ENCODE measurements at regions not wholly inside any gene's neighbourhood (a gene's known extent, or its start where the extent isn't known, plus 50 kb on each side); places are given as distances from the start of the nearest gene placed in this dataset.
"Not testable (repeated sequence)": the region's sequence is repeated elsewhere in the genome, so short reads cannot be mapped to it uniquely, and the experiment has no call there.

DNA sequence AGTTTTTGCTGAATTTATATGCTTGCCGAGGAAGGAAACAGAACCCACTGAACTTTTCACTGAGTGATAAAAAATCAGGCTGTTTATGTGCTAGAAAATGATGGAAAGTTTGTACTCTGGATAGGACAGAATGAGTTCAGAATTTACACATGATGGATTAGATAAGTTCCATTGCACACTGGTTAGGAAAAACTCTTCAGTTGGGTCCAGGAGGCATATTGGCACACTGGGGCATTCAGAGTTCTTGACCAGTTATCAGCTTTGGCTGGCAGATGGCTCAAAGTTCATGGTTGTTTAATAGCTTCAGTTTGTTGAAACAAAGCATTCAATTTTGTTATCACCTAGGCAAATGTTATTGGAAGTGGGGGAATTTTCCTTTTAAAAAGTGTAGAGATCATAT lies 613.3 kb upstream of the SYNCRIP start:
- DNase-seq (ENCODE audit: low spot score) = no peak

DNA sequence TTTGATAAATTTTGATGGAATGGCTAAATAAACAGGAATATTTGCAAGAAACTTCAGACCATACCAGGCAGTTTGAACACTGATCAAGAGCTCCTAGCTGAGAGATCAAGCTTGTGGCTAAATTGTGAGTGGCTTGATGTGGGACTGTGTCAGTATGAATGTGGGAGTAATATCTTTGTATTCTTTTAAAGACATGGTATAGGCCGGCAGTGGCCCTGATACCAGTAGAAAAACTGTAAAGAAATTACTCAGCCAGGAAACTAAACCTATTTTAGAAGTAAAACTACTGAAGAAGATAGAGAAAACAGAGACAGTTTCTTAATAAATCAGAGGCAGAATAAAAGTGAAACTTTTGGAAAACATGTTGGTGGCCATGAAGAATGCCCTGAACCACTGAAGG lies 608.4 kb upstream of the SYNCRIP start:
- no peak for DNase-seq (ENCODE audit: low spot score)

DNA sequence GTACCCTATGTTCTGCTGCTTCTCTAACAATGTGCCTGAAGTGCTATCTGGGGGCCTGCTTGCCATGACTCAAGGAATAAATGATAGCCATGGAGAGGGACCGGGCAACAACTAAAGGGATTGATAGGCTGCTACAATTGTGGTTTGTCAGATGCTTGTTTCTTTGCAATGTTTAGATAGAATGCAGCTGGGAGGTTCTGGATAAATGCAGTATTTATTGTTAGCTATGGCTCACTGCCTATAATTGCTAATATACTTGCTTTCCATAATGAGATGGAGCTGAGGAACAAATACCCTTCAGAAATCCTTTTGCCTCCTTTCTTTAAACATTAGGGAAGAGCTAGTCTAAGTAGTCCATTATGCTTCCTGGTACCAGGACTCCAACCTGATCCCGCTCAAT lies 575.2 kb upstream of the SYNCRIP start:
- DNase-seq (ENCODE audit: low spot score) = no peak

DNA sequence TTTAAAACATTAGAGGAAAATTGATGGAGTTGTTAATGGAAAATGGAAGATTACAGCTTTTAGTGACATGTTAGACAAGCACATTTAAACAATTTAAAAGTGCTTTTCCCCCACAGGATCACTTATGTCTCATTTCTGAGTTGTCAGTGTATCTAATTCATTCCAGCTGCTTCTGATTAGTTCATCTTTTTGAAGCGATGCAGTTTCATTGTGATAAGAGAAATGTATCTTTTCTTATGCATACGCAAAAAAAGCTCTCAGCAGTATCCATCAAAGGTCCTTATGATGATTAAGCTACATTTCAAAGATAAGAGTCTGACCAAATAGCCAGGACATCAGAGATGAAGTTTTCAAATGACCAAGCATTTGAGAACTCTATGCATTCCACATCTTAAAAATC lies 572.6 kb upstream of the SYNCRIP start:
- DNase-seq (ENCODE audit: low spot score) = no peak

DNA sequence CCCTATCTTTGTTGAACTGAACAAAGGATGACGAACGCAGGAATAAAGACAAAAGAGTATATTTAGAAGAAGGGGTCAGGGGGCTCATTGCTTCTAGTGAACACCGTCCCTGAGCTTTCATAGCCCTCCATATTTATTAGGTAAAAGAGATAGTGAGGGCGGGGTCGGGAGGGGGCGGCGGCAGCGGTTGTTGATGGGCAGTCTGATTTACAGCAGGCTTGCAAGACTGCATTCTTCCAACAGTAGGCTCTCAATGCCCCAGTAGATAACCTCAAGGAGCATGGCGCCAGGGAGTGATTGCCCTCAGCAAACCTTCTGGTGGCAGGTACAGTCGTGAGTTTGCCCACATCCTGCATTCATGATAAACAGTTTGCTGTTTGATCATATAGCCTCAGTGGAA lies 563.3 kb upstream of the SYNCRIP start:
- no peak for DNase-seq (ENCODE audit: low spot score)

DNA sequence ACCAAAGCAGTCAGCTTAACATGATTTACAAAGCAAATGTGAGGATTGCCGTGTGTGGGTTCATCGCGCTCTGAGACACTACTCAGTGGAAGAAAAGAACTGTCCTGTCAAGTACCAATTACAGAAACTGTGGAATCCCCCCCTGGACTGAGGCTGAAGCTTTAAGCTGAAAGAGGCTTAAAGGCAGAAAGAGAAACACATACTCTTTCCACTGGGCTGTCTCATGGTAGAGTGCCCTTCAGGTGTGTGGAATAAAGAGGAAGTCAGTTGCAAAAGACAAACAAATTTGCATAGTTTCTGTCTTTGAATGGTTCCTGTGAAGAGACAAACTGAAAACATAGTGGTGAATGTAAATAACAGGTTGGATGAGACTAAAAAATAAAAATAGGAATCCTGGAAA lies 560.4 kb upstream of the SYNCRIP start:
- no peak for DNase-seq (ENCODE audit: low spot score)

DNA sequence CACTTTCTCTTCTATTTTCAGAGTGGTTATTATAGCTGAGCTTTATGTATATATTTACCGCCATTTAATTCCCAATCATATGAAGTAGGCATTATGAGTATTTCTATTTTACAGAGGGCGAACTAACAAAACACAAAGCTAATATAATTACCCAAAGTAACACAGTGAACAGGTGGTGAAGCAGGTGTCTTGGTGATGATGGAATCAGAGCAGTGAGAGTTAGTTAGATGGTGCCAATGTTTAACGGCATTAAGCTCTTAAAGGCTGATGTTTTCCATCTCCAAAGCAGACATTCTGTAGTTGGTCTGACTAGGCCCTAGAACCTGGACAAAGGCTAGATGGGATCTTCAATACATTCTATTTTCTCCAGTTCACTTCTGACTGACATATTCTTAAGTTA lies 551.1 kb upstream of the SYNCRIP start:
- no peak for DNase-seq (ENCODE audit: low spot score)

DNA sequence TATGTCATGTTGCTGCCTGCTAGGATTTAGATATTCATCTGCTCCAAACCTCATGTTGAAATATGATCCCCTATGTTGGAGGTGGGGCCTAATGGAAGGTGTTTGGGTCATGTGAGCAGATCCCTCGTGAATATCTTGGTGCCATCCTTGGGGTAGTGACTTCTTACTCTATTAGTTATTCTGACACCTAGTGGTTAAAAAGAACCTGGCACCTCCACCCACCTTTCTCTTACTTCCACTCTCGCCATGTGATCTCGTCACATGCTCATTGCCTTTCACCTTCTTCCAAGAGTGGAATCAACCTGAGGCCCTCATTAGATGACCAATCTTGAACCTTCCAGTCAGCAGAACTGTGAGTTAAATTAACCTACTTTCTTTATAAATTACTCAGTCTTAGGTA lies 549.4 kb upstream of the SYNCRIP start:
- no peak for DNase-seq (ENCODE audit: low spot score)

DNA sequence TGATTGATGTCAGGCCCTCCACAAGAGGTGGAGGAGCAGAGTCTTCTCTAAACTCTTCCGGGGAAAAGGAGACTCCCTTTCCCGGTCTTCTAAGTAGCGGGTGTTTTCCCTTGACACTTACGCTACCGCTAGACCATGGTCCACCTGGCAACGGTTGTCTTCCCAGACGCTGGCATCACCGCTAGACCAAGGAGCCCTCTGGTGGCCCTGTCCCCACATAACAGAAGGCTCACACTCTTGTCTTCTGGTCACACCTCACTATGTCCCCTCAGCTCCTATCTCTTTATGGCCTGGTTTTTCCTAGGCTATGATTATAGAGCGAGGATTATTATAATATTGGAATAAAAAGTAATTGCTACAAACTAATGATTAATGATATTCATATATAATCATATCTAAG lies 532.5 kb upstream of the SYNCRIP start:
- DNase-seq (ENCODE audit: low spot score) = peak; percentile 52

DNA sequence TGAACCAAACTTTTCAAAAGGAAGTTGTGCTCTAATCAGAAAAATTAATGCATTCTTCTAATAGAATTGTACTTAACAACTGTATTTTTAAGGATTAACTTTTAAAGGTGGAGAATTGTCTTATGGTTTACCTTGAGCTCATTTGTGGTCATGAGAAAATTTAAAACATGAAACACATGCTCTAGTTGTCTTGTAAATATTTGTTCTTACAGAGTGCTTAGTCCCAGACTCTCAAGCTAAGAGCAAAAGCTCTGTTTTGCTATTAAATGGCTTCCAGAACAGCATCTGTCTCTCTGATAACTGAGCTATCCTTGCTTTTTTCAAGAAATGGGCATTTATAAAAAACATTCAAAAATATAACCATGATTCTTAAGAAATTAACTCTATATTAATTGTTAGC lies 512.2 kb upstream of the SYNCRIP start:
- DNase-seq (ENCODE audit: low spot score) = no peak

DNA sequence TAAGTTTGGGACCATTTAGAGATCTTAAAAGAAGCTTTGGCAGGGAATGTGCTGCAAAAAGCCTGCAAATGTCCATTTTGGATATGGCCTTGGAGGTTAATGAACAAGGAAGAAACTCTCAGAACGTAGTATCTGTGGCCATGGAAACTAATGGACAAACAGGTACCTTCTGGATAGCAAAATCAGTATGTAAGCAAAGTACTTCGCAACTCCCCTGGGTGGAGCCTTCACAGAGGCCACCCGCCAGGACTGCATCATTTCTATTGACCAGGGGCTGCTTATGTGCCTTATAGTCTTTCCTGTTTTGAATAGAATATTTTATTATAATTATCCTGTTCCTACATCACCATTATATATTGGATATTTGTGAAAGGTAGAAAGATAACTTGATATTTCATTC lies 510.8 kb upstream of the SYNCRIP start:
- no peak for DNase-seq (ENCODE audit: low spot score)

DNA sequence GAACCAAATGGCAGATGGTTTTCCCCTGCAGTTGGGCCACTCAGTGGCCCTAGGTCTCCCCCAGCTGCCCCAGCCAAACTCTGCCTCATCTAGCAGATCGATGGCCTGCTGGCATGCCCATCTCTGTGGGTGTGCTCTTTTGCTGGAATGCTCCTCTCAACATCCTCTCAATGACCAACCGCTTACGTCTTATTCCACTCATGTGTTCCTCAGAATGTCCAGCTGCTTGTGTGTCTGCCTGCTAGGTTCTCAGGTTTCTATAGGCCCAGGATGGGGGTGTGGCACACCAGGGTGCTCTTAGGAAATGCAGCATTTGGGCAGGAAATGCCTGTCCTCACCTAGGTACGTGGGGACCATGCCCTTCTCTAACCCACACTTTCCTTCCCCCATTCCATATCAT lies 509.9 kb upstream of the SYNCRIP start:
- no peak for DNase-seq (ENCODE audit: low spot score)

DNA sequence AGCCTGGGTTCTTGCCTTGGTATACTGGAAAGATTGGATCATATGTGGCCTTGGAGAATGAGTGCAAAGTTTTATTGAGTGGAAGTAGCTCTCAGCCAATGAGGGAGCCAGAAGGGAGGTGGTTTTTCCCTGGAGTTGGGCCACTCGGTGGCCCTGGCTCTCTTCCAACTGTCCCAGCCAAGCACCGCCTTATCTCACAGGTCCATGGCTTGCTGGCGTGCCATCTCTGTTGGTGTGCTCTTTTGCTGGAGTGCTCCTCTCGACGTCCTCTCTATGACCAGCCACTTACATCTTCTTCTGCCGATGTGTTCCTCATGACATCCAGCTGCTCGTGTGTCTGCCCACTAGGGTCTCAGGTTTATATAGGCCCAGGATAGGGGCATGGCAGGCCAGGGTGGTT lies 505.9 kb upstream of the SYNCRIP start:
- no peak for DNase-seq (ENCODE audit: low spot score)

DNA sequence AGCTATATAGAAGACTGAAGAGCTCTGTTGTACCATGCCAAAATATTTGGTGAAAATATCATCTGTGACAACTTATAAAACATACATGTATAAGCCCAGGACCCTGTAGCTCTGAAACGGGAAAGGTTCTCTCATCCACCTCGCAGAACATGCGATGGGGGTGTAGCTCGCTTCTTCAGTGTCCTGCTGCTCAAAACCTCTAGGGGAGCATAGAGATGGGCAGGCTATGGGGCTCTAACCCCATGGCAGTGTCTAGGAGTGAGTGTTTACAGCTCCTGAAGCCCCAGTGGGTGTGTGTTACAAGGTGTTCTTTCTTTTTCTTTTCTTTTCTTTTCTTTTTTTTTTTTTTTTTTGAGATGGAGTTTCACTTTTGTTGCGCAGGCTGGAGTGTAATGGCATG lies 505.2 kb upstream of the SYNCRIP start:
- DNase-seq (ENCODE audit: low spot score) = no peak

DNA sequence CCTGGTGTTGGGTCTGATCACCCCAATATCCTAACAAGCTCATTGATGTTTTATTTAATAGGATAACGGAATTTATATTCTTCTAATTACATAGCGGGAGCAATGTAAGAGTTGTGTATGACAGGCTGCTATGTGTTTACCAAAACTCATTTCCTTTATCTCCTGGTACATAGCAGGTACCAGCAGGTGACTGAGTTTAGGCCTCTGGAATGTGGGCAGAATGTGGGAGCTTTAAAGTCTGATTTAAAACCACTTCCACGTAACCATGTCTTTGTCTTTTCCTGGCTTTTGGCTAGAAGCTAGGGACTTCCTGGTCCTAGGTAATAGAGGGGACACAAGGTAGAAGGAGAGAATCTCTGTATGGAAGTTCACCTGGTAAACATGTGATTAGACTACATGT lies 504.6 kb upstream of the SYNCRIP start:
- DNase-seq (ENCODE audit: low spot score) = no peak

DNA sequence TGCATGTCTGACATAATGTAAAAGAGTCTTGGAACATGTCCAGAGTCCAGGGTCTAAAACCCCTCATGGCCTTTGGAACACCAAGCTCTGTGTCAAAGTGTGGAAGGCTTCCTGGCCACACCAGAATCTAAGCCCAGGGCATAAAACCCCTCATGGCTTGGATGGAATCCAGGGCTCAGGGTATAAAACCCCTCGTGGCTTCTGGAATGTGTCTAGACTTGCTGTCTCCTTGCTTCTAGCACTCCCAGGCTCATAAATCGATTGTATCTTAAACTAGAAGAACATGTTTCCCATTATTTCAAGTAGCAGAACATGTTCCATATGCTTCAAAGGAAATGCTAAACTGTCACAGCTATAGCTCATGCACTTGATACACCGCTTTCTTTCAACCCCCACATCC lies 504.1 kb upstream of the SYNCRIP start:
- not testable (repeated sequence) for DNase-seq (ENCODE audit: low spot score)

DNA sequence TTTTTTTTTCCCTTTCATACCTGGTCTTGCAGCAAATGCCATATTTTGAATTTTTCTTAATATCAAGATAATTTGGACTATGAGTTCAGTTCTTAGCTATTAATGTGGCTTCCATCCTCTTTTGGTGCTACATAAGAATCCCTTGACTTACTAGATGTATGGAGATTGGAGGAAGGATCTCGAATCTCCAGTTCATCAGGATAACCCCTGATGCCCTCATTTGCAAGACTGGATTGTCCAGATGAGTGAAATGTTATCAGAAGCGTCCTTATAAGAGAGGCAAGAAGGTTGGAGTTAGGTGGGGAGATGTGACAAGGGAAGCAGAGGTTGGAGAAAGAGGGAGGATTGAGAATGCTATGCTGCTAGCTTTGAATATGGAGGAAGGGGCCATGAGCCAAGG lies 499.6 kb upstream of the SYNCRIP start:
- no peak for DNase-seq (ENCODE audit: low spot score)

DNA sequence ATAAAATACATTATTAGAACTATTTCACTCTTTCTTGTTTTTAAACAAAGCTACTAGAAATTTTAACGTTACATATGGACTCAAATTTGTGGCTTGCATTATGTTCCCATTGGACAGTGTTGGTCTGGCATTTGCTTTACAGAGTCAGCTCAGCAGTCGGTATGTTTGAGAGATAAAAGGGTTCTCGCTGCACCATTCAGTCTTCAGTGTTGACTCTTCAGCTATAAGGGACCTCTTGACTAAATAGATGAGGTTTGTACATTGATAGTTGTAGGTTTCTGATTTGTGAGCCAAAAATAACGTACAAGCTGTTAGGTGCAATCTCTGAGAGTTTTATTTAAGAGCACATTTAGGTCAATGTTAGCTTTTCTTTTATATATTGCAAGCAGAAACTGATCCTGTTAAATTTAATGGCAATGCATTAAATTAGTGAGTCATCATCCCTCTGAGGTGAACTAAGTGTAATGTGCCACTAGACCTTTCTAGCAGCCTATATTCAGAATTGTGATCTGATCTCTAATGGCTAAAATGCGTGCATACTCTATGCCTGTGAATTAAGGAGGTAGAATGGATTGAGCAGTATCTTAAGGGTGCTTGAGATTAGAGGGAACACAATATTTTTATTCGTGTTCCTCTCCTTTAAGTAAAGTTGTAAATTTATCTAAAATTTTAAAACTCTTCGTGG lies 485.6 kb upstream of the SYNCRIP start:
- no peak for DNase-seq (ENCODE audit: low spot score)

DNA sequence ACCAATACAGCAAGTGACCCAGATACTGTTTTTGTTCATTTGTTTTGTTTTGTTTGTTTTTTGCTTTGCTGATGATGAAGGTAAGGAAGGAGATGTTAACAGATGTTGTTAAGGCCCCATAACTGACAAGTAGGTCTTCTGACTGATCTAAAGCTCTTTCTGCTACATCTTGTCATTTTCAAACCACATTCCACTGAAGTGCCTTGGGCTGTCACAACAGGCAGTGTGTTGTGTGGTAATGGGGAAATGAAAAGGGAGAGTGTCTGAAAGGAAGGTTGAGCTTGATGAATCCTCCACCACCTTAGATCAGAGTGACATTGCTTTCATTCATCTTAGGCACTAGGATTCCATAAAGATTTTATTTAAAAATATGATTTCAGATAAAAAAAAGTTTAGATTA lies 479.4 kb upstream of the SYNCRIP start:
- no peak for DNase-seq (ENCODE audit: low spot score)

DNA sequence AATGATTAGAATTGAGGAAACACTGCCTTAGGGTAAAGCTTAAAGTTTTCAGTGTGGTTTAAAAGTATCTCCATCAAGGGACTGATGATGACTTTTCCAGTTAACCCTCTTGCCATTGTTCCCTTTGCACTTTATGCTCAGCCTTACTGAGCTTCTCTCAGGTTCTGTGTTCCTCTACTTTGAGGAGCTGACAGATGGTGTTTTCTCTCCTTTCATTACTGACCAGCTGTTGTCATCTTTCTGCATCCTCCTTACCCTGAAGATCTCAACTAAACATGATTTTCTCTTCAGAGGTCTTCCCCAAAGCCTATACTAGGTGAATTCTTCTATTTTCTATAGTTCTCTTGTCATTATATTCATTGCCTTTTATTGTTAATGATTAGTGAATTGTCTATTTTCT lies 475.6 kb upstream of the SYNCRIP start:
- no peak for DNase-seq (ENCODE audit: low spot score)

DNA sequence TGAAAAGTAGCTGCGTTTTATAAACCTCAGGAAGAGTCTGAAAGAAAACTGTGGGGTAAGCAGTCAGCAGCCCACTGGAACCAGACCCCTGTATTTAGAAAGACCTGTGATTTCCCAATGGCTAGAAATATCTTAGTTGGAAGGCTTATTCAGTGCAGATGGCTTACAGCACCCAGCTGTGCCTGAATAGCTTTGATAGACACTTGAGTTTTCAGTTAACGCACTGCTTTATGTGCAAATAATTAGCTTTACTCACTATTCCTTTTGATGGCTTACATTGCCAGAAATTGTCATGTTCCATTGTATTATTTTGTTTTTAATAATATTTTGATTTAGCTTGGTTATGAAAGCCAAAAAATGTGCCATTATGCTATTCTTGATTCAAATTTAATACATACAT lies 465.3 kb upstream of the SYNCRIP start:
- DNase-seq (ENCODE audit: low spot score) = no peak

DNA sequence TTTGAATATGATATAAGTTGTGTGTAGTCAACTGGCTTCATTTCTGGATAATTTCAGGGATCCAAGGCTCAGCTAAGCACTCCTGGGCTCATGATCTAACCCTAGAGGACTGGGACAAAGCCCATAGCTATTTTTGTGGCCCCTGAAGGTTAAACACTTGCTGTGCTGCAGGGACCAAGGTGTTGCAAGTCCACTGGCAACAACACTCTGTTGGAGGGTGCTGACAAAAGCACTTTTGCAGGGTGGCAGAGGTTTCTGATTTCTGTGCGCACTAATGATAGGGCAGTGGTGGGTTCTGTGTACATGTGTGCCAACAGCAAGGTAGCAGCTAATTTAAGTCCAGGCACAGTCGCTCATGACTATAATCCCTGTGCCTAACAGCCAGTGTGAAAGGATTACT lies 445.3 kb upstream of the SYNCRIP start:
- no peak for DNase-seq (ENCODE audit: low spot score)

DNA sequence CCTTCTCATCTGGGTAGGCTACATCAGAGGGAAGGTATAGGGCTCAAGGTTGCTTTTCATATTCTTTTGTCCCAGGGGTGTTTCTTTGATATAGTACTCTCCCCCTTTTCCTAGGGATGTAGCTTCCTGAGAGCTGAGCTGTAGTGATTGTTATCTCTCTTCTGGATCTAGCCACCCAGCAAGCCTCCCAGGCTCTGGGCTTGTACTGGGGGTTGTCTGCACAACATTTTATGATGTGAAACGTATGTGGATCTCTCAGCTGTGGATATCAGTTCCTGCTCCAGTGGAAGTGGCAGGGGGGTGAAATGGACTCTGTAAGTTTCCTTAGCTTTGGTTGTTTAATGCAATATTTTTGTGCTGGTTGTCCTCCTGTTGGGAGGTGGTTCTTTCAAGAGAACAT lies 437.3 kb upstream of the SYNCRIP start:
- no peak for DNase-seq (ENCODE audit: low spot score)

DNA sequence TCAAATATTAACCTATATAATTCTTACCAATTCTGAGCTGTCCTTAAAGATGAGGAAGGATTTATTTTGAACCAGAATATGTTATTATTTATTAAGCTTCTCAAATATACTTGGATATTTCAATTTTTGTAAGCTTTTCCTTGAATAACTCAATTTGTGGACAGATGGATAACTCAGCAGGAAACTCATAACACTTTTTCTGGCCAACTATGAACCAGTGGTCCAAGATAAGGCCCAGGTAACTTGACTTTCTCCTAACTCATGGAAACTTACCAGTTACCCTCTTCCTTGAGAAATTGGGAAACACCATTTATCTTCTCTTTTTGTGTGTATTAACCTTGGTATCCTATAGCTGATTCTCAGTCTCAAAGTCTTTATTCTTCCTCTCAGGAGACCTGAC lies 427.5 kb upstream of the SYNCRIP start:
- DNase-seq (ENCODE audit: low spot score) = no peak

DNA sequence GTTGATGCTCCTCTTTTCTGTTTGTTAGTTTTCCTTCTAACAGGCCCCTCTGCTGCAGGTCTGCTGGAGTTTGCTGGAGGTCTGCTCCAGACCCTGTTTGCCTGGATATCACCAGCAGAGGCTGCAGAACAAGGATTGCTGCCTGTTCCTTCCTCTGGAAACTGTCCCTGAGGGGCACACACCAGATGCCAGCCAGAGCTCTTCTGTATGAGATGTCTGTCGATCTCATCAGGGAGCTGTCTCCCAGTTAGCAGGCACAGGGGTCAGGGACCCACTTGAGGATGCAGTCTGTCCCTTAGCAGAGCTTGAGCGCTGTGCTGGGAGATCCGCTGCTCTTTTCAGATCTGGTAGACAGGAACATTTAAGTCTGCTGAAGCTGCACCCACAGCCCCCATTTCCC lies 422.3 kb upstream of the SYNCRIP start:
- not testable (repeated sequence) for DNase-seq (ENCODE audit: low spot score)

Measured in ecto neural progenitor cell (in vitro differentiated cells).